SK-N-SH treated with all-trans-retinoic acid at 6 μM for 48 hours (cell line): ENCODE measurements at regions not wholly inside any gene's neighbourhood (a gene's known extent, or its start where the extent isn't known, plus 50 kb on each side); places are given as distances from the start of the nearest gene placed in this dataset.

Source experiments
- ATAC-seq: fragments of 200-7000 bp; cut with Tn5 transposase; 3 replicates; pipeline ENCODE4 v1.9.1; 2020; ENCODE audit warnings: mild to moderate bottlenecking, moderate library complexity
- ARNTL ChIP-seq: fragments of 450-650 bp; formaldehyde crosslinking; IDR thresholded peaks from 2 replicates; pipeline ENCODE4 v1.5.0; 2020; ENCODE audit warnings: low read depth, mild to moderate bottlenecking, moderate library complexity, borderline replicate concordance
- CSDC2 ChIP-seq: fragments of 250-450 bp; sonication (Bioruptor Pico); IDR thresholded peaks from 2 replicates; pipeline ENCODE4 v1.5.0; 2020; ENCODE audit warnings: mild to moderate bottlenecking, moderate library complexity
- CSRNP3 ChIP-seq: fragments of 250-450 bp; sonication (Bioruptor Pico); IDR thresholded peaks from 2 replicates; pipeline ENCODE4 v1.5.1; 2021; ENCODE audit warnings: mild to moderate bottlenecking, moderate library complexity
- GLIS3 ChIP-seq: fragments of 250-450 bp; sonication (Bioruptor Pico); IDR thresholded peaks from 2 replicates; pipeline ENCODE4 v1.5.0; 2020; ENCODE audit warnings: mild to moderate bottlenecking, moderate library complexity
- ISL1 ChIP-seq: fragments of 250-450 bp; sonication (Bioruptor Pico); IDR thresholded peaks from 2 replicates; pipeline ENCODE4 v2.1.2; 2022; ENCODE audit warnings: mild to moderate bottlenecking, moderate library complexity
- OSR1 ChIP-seq: fragments of 250-450 bp; sonication (Bioruptor Pico); IDR thresholded peaks from 2 replicates; pipeline ENCODE4 v1.8.0; 2022; ENCODE audit warnings: moderate library complexity, mild to moderate bottlenecking, inconsistent platforms
- POU6F1 ChIP-seq: fragments of 250-450 bp; sonication (Bioruptor Pico); IDR thresholded peaks from 2 replicates; pipeline ENCODE4 v1.8.0; 2021; ENCODE audit warnings: low read depth, mild to moderate bottlenecking, moderate library complexity, borderline replicate concordance
- RARB ChIP-seq: fragments of 250-450 bp; sonication (Bioruptor Pico); IDR thresholded peaks from 2 replicates; pipeline ENCODE4 v1.8.0; 2021; ENCODE audit warnings: mild to moderate bottlenecking, moderate library complexity
- SNAI2 ChIP-seq: fragments of 250-450 bp; sonication (Bioruptor Pico); IDR thresholded peaks from 2 replicates; pipeline ENCODE4 v1.5.0; 2020; ENCODE audit warnings: mild to moderate bottlenecking, moderate library complexity
- TCF4 ChIP-seq: fragments of 250-450 bp; sonication (Bioruptor Pico); IDR thresholded peaks from 2 replicates; pipeline ENCODE4 v1.8.0; 2021; ENCODE audit warnings: mild to moderate bottlenecking, moderate library complexity, borderline replicate concordance
- TOX ChIP-seq: fragments of 250-450 bp; sonication (Bioruptor Pico); IDR thresholded peaks from 2 replicates; pipeline ENCODE4 v1.8.0; 2021; ENCODE audit warnings: mild to moderate bottlenecking, moderate library complexity, borderline replicate concordance
- TSHZ2 ChIP-seq: fragments of 250-450 bp; sonication (Bioruptor Pico); IDR thresholded peaks from 2 replicates; pipeline ENCODE4 v1.5.0; 2020; ENCODE audit warnings: mild to moderate bottlenecking, moderate library complexity
- ZC3H10 ChIP-seq: fragments of 250-450 bp; sonication (Bioruptor Pico); IDR thresholded peaks from 2 replicates; pipeline ENCODE4 v1.5.1; 2021; ENCODE audit warnings: mild to moderate bottlenecking, moderate library complexity
- ZFP3 ChIP-seq: fragments of 250-450 bp; sonication (Bioruptor Pico); IDR thresholded peaks from 2 replicates; pipeline ENCODE4 v1.5.0; 2020; ENCODE audit warnings: mild to moderate bottlenecking, moderate library complexity
- ZFP30 ChIP-seq: fragments of 450-650 bp; formaldehyde crosslinking; IDR thresholded peaks from 2 replicates; pipeline ENCODE4 v1.5.0; 2022; ENCODE audit warnings: mild to moderate bottlenecking, moderate library complexity
- ZNF565 ChIP-seq: fragments of 450-650 bp; formaldehyde crosslinking; conservative IDR thresholded peaks from 2 replicates; pipeline ENCODE4 v1.5.0; 2020; ENCODE audit warnings: low read depth, mild to moderate bottlenecking, moderate library complexity
- ZNF70 ChIP-seq: fragments of 450-650 bp; formaldehyde crosslinking; IDR thresholded peaks from 2 replicates; pipeline ENCODE4 v1.5.0; 2020; ENCODE audit warnings: mild to moderate bottlenecking, moderate library complexity
- ZNF8 ChIP-seq: fragments of 450-650 bp; formaldehyde crosslinking; IDR thresholded peaks from 2 replicates; pipeline ENCODE4 v1.5.0; 2020; ENCODE audit warnings: mild to moderate bottlenecking, moderate library complexity

- TF ChIP-seq ISL1 (no peak), ZFP30 (CRISPR knock-in tag) (no peak), TOX (no peak), ZNF565 (CRISPR knock-in tag) (no peak), GLIS3 (CRISPR knock-in tag) (no peak), TSHZ2 (CRISPR knock-in tag) (no peak), CSDC2 (CRISPR knock-in tag) (no peak), RARB (CRISPR knock-in tag) (no peak), OSR1 (CRISPR knock-in tag) (no peak), TCF4 (CRISPR knock-in tag) (no peak), ARNTL (CRISPR knock-in tag) (no peak)
- no peak for ATAC-seq
These were observed 263.4 kb downstream of the GLUD2 start for GRCh38 chrX:121310820-121311219.

GRCh38 chrX:121320441-121320840 is 273.0 kb downstream of the GLUD2 start:
- no peak for ATAC-seq
- TF ChIP-seq OSR1 (CRISPR knock-in tag) (no peak), TCF4 (CRISPR knock-in tag) (no peak), TSHZ2 (CRISPR knock-in tag) (no peak), CSRNP3 (CRISPR knock-in tag) (no peak), ZC3H10 (CRISPR knock-in tag) (no peak), SNAI2 (CRISPR knock-in tag) (no peak)

GRCh38 chrX:121322159-121322558 is 274.7 kb downstream of the GLUD2 start:
- TF ChIP-seq RARB (CRISPR knock-in tag) (no peak), ISL1 (no peak), ZNF8 (no peak), TOX (no peak), ZNF565 (CRISPR knock-in tag) (no peak), ZFP30 (CRISPR knock-in tag) (no peak), CSRNP3 (CRISPR knock-in tag) (no peak)
- ATAC-seq: no peak

- no peak for TF ChIP-seq ZNF70 (CRISPR knock-in tag)
- no peak for ATAC-seq
These were observed 275.9 kb downstream of the GLUD2 start for GRCh38 chrX:121323337-121323736.

- TF ChIP-seq CSRNP3 (CRISPR knock-in tag) (no peak), POU6F1 (CRISPR knock-in tag) (no peak), SNAI2 (CRISPR knock-in tag) (no peak), ZFP30 (CRISPR knock-in tag) (no peak), ZFP3 (CRISPR knock-in tag) (no peak), ZNF8 (no peak), ZNF70 (CRISPR knock-in tag) (no peak)
These were observed 286.5 kb downstream of the GLUD2 start for GRCh38 chrX:121333942-121334341.

More at GRCh38 chrX:121333942-121334341, 286.5 kb downstream of the GLUD2 start:
- no peak for ATAC-seq
